Stimulated activated CD8-positive, alpha-beta memory T cell treated with anti-CD3 and anti-CD28 coated beads, Interleukin-15, amount 100 ng/mL, for 48 hours (primary cell): ENCODE measurements at regions not wholly inside any gene's neighbourhood (a gene's known extent, or its start where the extent isn't known, plus 50 kb on each side); places are given as distances from the start of the nearest gene placed in this dataset.
"Not testable (repeated sequence)": the region's sequence is repeated elsewhere in the genome, so short reads cannot be mapped to it uniquely, and the experiment has no call there.

Source experiments
- DNase-seq, 2 donors: peaks; one replicate each; pipeline ENCODE4 v3.0.0-alpha.2; 2020; ENCODE audit warnings: low read depth in 2 of 2

GRCh38 chr4:28378109-28378830 lies 1517.6 kb downstream of the STIM2 start:
- DNase-seq: no peak

GRCh38 chr4:28385801-28386200 lies 1525.2 kb downstream of the STIM2 start:
- no peak for DNase-seq

GRCh38 chr4:28386776-28387175 lies 1526.1 kb downstream of the STIM2 start:
- no peak for DNase-seq

GRCh38 chr4:28388471-28388870 lies 1527.8 kb downstream of the STIM2 start:
- DNase-seq: no peak

GRCh38 chr4:28391877-28392276 lies 1531.2 kb downstream of the STIM2 start:
- no peak for DNase-seq

GRCh38 chr4:28402751-28403150 lies 1542.1 kb downstream of the STIM2 start:
- no peak for DNase-seq

GRCh38 chr4:28421221-28421620 lies 1560.6 kb downstream of the STIM2 start:
- no peak for DNase-seq

GRCh38 chr4:28426251-28426650 lies 1565.6 kb downstream of the STIM2 start:
- DNase-seq: no peak

- no peak for DNase-seq
Measured at GRCh38 chr4:28427306-28428085, 1566.9 kb downstream of the STIM2 start.

- DNase-seq: no peak
Measured at GRCh38 chr4:28432348-28433025, 1571.8 kb downstream of the STIM2 start.

GRCh38 chr4:28435314-28435713 lies 1574.7 kb downstream of the STIM2 start:
- no peak for DNase-seq

GRCh38 chr4:28436191-28437080 lies 1575.8 kb downstream of the STIM2 start:
- DNase-seq: no peak

- no peak for DNase-seq
Measured at GRCh38 chr4:28443371-28443770, 1582.7 kb downstream of the STIM2 start.

- DNase-seq: no peak
Measured at GRCh38 chr4:28443801-28444412, 1583.3 kb downstream of the STIM2 start.

- DNase-seq: no peak
Measured at GRCh38 chr4:28444886-28445496, 1584.3 kb downstream of the STIM2 start.

GRCh38 chr4:28449085-28449484 lies 1588.4 kb downstream of the STIM2 start:
- DNase-seq: no peak

- DNase-seq: no peak
Measured at GRCh38 chr4:28451346-28451745, 1590.7 kb downstream of the STIM2 start.

- no peak for DNase-seq
Measured at GRCh38 chr4:28462766-28463700, 1602.4 kb downstream of the STIM2 start.

GRCh38 chr4:28464823-28465222 lies 1604.2 kb downstream of the STIM2 start:
- no peak for DNase-seq

GRCh38 chr4:28466886-28467285 lies 1606.2 kb downstream of the STIM2 start:
- DNase-seq: not testable (repeated sequence)
